GM18951 (cell line): ENCODE measurements at regions not wholly inside any gene's neighbourhood (a gene's known extent, or its start where the extent isn't known, plus 50 kb on each side); places are given as distances from the start of the nearest gene placed in this dataset.

Experiments
- POLR2A ChIP-seq: IDR thresholded peaks from 4 replicates; pipeline ENCODE4 v1.6.1; 2011; ENCODE audit warnings: mild to moderate bottlenecking; ENCODE audit not compliant: insufficient read length, insufficient read depth; ENCODE audit errors: extremely low read depth
- in situ Hi-C: fragments of 300-500 bp; cut with MboI; formaldehyde crosslinking; loops from one replicate; pipeline ENCODE4 v1.12.0; 2022; ENCODE audit warnings: low sequenced_read_pairs, mixed read lengths, inconsistent platforms; ENCODE audit not compliant: unreplicated experiment

DNA sequence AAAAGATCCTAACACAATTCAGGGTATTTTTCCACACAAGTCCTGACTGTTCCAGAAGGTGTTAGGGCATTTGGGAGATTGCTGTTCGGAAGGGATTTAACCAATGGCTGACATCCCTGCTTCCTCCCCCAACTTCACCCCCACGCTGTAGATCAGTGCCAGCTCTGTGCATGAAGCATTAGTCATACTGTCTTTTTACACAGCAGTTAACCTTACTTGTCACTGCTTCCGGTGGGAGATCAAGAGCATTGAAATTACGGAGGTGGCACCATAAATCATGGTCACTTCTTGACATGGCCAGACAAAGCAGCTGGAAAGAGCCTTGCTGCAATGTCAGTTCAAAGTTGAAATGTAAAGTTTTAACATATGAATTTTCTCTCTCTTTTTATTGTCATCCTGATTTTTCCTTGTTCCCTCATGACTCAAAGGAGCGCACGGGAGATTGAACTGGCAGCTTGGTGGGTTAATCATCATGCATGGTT, 70.2 kb downstream of the HRH4 start:
- in situ Hi-C loops: no loop called here
- TF ChIP-seq POLR2A: no peak

DNA sequence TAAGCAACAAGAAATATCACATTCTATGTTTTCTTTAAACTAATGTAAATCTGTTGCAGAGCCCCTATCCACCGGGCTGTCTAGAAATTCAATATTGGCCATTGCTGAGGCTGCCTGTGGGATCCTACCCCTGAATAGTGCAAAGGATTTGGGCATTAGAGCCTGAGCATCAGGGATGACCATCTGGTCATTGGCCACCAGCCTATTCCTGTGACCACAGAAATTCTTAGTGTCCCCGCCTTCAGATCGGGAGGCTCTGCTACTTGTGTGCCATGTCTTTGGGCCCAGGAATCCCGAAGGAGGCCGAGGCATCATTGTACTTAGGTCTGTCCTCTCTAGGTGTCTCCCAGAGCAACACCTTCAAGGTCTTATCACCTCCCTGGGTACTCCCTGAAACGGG, 73.8 kb downstream of the HRH4 start:
- TF ChIP-seq POLR2A: no peak

DNA sequence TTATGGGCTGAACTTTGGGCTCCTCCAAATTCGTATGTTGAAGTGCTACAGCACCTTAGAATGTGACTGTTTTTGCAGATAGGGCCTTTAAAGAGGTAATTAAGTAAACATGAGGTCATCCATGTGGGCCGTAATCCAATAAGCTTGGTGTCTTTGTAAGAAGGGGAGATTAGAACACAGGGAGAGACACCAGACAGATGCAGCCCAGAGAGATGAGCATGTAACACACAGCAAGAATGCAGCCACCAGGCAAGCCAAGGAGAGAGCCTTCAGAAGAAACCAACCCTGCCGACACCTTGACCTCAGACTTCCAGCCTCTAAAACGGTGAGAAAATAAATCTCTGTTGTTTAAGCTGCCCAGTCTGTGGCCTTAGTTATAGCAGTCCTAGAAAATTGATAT, 74.3 kb downstream of the HRH4 start:
- TF ChIP-seq POLR2A: no peak
- in situ Hi-C loops: no loop called here

More for the DNA sequence above, 73.8 kb downstream of the HRH4 start:
- in situ Hi-C loops: no loop called here

DNA sequence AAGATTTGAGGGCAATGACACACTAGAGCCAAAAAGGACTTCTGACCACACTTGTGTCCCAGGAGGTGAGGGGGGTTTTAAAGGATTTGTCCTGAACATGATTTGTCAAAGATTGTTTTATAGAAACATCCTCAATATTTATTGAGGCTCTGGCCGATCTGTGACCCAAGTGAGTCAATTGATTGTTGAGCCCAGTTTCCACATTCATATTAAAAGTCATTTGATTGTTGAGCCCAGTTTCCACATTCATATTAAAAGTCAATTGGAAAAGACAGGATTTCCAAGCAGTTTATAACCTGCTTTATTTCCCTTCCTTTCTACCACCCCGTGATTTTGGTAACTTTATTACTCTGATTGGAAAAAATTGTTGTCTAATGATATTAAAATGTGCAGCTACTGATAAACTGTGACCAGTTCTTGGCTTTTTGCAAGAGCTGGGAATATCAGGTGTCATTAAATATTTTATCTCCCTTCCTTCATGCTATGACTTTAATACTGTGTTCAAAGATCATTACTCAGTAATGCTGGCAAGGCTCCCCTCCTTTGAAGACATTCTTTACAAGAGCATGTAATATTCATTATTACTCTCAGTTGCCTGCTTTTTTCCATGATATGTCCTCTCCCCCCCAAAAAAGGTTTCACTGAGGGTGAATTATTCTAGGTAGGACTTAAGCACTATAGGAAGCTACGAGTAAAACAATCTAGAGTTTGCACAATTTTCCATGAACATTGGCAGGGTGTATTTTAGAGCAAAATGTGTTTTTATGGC, 75.3 kb downstream of the HRH4 start:
- in situ Hi-C loops: no loop called here
- no peak for TF ChIP-seq POLR2A

DNA sequence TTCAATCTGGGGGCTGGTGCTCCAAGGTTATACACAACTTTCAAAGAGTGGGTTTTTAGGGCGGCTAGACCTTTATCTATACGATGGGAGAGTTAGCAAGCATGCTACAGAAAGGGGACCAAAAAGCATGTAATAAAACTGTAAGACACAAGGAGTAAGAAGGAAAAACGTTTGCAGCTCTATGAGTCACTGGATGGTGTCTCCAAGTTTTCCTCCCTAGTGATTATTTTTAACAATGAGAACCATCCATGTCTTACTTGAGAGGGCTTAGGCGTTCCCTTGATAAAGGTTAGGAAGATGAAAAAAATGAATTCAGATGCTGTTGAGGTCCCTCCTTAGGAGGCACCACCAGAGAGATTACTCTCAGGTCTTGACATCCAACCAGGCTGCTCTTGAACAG, 75.9 kb downstream of the HRH4 start:
- in situ Hi-C loops: no loop called here
- no peak for TF ChIP-seq POLR2A

DNA sequence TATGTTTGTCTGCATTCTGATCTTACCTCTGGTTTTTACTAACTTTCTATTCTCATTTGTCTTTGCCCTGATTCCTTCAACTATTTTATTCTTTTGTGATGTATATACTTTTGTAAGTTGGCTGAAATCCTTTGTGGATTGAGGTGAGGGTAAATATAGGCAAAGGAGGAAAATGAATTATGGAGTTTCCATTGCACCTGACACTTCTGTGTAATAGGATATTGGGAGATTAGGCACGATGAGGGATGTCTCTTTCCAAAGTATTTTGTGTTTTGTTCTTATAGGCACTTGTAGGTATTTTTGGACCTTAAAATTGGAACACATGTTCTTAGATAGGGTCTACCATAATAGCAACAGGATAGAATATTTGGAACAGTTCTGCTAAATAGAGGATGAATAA, 76.4 kb downstream of the HRH4 start:
- TF ChIP-seq POLR2A: no peak
- in situ Hi-C loops: no loop called here

DNA sequence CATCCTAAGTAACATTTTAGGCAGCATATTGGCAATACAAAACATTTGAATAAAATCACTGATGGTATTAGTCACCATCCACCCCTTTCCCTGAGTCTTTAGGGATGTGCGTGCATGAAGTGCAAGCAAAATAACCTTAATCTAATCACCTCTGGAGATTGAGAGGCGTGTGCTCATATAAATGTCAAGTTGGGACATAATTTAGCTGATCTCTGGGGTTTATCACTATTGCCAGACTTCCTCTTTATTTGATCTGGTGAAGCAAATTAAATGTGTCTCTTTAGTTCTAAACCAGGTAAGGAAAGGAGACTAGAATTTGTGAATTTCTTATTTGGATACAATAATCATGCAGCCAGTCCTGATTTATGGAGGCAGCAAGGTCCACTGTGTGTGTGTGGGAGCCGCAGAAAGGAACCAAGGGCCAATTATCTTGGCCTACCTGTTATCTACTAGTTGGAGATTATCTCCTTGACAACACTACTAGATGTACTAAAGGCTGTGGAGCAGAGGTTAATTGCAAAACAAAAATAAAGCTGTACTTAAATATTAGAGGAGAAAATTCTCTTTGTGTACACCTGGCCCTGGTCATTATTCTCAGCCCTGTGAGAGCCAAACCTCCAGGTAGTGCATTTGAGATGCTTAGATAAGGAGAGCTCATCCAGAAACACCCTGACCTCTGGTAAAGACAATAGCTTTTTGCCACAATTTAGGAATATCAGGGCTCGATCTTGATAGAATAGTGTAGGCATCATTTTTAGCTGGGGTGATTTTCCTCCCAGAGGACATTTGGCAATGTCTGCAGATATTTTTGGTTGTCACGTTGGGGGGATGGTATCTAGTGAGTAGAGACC, 78.2 kb downstream of the HRH4 start:
- in situ Hi-C loops: no loop called here
- no peak for TF ChIP-seq POLR2A

DNA sequence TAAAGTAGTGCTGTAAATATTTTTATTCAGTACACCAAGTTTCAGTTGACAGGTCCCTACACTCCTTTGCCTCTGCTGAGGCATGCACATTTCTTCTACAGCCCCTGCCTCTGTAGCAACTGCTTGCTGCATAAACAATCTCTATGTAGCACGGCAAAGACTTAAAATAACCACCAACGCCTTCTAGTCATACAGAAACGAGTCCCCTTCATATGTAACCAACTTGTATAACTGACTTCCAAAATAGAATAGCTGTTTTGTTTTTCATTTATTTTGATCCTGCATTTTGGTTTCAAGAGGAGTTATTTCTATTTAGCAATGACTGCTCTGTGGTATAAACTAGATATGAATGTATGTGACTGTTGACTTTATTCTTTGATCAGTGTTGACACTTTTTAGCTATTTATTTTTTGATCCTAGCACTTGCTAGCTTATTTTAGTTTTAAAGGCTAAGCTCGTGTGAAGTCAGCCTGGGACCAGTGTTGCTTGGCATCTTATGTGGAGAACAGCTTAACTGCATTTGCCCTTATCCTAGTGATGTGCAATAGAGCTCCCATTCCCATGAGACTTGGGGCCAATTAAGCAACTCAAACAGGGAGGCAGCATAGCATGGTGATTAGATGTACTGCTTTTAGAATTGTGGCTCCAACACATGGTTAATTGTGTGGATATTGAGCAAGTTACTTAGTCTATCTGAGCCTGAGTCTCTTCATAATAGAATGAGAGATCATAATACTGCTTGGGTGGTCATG, 79.6 kb downstream of the HRH4 start:
- in situ Hi-C loops: no loop called here
- TF ChIP-seq POLR2A: no peak

DNA sequence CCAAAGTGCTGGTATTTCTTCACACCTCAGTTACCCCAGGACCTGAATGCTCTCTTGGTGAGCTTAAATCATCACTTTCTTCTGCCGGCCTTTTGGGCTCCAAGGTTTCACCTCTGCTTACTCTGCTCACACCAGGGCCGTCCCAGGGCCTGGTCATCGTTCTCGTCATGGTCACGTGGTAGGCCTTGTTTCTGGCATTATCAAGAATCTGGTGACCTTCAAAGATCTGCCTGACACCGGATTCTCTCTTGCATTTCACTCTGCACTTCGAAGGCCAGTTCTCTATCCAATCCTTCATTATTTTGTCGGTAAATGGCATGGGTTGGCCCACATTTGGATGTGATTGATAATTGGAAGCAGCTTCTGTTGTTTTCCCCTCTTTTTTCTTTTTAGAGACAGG, 80.5 kb downstream of the HRH4 start:
- TF ChIP-seq POLR2A: no peak
- in situ Hi-C loops: no loop called here

DNA sequence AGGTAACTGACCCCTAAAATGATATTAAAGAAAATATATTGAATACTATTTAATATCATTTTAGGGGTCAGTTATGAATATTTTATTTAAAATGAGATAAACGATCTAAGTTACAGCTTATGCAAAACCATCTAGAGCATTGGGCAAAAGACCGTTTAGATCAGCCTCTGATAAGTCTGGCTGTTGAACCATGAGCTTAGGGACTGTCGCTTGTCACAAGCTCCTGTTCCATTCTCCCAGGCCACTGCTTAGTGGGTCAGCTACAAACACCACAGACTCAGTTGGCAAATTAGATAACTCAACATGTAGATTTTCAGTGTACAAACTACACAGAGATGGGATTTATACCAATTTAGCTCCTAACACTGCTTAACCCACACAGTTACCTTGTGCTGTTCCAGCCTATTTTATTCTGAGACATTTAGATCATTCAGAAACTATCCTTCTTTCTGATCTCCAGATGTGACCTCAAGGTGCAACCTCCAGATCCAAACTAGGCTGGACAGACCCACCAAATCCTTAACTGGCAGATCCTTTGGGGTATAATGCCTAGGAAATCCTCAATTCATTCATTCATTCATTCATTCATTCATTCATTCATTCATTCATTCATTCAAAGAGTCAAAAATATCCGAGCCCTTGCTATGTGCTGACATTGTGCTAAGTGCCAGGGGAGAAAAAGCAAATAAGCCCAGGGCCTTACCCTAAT, 82.8 kb downstream of the HRH4 start:
- in situ Hi-C loops: no loop called here
- TF ChIP-seq POLR2A: no peak

DNA sequence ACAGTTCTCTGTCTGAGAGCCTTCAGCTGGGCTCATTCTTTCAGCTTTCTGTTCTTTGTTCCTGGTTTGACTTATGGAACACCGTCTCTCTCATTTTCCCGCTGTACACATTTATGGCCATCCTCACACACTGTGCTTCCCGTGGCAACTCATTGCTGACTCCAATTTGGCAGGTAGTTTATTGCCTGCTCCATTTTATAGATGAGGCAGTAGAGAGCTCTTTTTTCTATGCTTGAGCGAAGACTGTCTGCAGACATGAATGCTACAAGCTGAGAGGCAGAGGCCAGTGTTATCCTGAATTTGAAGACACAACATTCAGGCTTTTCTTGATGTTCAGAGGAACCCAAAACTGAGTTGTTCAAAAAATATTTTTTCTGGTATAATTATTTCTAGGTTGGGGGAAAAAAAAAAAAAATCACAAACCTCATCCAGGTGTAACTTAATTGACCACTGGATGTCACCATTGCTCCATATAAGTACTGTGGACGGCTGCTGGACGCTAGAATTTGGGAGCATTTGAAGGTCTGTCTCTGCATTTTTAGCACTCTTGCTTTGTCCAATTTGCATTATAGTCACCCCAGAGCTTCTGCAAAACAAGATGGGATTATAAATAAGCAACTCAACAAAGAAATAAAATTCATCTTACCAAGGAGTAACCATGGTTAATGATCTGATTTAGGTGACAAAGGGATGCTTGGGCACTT, 83.5 kb downstream of the HRH4 start:
- in situ Hi-C loops: no loop called here
- no peak for TF ChIP-seq POLR2A

DNA sequence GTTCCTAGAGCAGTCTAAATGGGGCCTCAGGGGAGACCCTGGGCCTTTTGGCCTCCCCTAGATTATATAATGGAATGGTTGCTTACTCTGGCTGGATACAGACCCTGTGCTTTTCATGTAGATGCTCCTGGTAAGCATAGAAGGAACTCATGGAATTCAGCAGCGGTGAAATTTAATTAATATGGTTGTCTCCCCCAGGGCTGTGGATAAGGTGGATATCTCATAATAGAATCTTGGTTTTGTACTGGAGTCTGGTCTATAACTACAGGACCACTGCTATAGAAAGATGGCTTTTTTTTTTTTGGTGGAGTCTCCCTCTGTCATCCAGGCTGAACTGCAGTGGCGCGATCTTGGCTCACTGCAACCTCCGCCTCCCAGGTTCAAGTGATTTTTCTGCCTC, 84.5 kb downstream of the HRH4 start:
- no peak for TF ChIP-seq POLR2A
- in situ Hi-C loops: no loop called here
